Activated CD8-positive, alpha-beta T cell treated with anti-CD3 and anti-CD28 coated beads for 36 hours (primary cell): ENCODE measurements at regions not wholly inside any gene's neighbourhood (a gene's known extent, or its start where the extent isn't known, plus 50 kb on each side); places are given as distances from the start of the nearest gene placed in this dataset.

Experiments
- ATAC-seq: fragments of 200-7000 bp; cut with Tn5 transposase; one replicate; pipeline ENCODE4 v1.10.0; 2021; ENCODE audit warnings: mild to moderate bottlenecking, moderate library complexity
- CTCF ChIA-PET: fragments of 350-600 bp; sonication (Branson Sonifier 250); formaldehyde crosslinking; loops from one replicate; lab custom pipeline; 2021; ENCODE audit warnings: antibody characterized with exemption; lab: Charles Lee
- POLR2A ChIA-PET: fragments of 350-600 bp; sonication (Branson Sonifier 250); formaldehyde crosslinking; loops from one replicate; lab custom pipeline; 2021; ENCODE audit warnings: antibody characterized with exemption; lab: Charles Lee
- DNase-seq: peaks from one replicate; pipeline ENCODE4 v3.0.0-alpha.2; 2020
- H3K27ac Mint-ChIP-seq: one replicate; pipeline ENCODE4 v1.8.0; 2021; ENCODE audit warnings: mild to moderate bottlenecking, mixed read lengths
- H3K27me3 Mint-ChIP-seq: one replicate; pipeline ENCODE4 v1.8.0; 2021; ENCODE audit warnings: mixed read lengths
- H3K36me3 Mint-ChIP-seq: one replicate; pipeline ENCODE4 v1.8.0; 2021; ENCODE audit warnings: low read depth, mixed read lengths
- H3K4me1 Mint-ChIP-seq: one replicate; pipeline ENCODE4 v1.8.0; 2021; ENCODE audit warnings: low read depth, mixed read lengths
- H3K4me3 Mint-ChIP-seq: one replicate; pipeline ENCODE4 v1.8.0; 2021; ENCODE audit warnings: mild to moderate bottlenecking, moderate library complexity, mixed read lengths
- H3K9me3 Mint-ChIP-seq: one replicate; pipeline ENCODE4 v1.8.0; 2021; ENCODE audit warnings: mixed read lengths
- CTCF ChIP-seq: fragments of 200-600 bp; IDR thresholded peaks from one replicate; pipeline ENCODE4 v1.8.0; 2022; ENCODE audit warnings: antibody characterized with exemption, mild to moderate bottlenecking
- intact Hi-C: fragments of 100-400 bp; cut with micrococcal nuclease; formaldehyde crosslinking; loops from one replicate; pipeline ENCODE4 v1.10.0; 2022

DNA sequence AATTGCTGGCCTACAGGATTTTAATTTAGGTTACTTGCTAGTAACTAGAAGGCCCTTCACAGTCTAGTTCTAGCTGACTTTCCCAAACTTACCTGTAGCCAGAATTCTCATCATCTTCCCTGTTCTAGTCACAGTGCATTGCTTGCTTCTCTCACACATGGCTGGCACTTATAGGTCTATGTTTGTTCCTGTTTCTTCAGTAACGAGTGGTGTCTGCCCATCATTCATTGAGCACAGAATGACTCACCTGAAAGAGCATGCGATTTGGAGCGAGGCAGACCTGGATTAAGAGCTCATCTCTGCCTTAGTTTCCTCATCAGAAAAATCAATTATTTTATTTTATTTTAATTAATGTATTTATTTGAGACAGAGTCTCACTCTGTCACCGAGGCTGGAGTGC lies 201.7 kb upstream of the ANK2 start:
- Mint-ChIP-seq H3K4me3 (no peak overlapping the region), H3K9me3 (no peaks in the 10 kb centered on the region), H3K27ac (no peak overlapping the region), H3K4me1 (no peaks in the 10 kb centered on the region), H3K36me3 (no peaks in the 10 kb centered on the region), H3K27me3 (peaks cover 2% of the 10 kb centered on the region)
- CTCF ChIA-PET: no interaction called here
- no peak for TF ChIP-seq CTCF
- ATAC-seq (no peak), DNase-seq (no peak)
- intact Hi-C loops: no loop called here
- POLR2A ChIA-PET: no interaction called here

DNA sequence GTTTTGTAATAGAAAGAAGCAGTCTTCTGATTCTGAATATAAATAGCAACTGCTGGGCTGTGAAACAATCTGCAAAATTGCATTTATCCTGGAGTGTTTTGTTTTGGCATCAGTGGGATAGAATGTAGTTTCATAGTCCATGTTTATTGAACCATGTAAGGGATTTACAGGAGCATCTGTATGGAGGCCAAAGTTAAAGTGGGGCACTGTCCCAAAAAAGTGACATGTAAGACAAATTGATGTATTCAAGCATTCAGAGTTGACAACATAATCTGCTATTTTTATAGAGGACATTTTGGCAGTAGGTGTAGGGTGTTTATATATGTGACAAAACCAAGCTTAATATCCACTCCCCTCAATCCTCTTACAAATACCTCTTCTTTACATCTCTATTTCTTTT lies 200.5 kb upstream of the ANK2 start:
- POLR2A ChIA-PET: no interaction called here
- H3K4me1 Mint-ChIP-seq: no peaks in the 10 kb centered on the region
- CTCF ChIA-PET: no interaction called here
- H3K27me3 Mint-ChIP-seq: peaks cover 2% of the 10 kb centered on the region
- no peak for DNase-seq
- TF ChIP-seq CTCF: no peak
- no peaks in the 10 kb centered on the region for H3K9me3 Mint-ChIP-seq
- intact Hi-C loops: no loop called here
- ATAC-seq: no peak
- no peak overlapping the region for H3K4me3 Mint-ChIP-seq
- no peaks in the 10 kb centered on the region for H3K36me3 Mint-ChIP-seq
- no peak overlapping the region for H3K27ac Mint-ChIP-seq

DNA sequence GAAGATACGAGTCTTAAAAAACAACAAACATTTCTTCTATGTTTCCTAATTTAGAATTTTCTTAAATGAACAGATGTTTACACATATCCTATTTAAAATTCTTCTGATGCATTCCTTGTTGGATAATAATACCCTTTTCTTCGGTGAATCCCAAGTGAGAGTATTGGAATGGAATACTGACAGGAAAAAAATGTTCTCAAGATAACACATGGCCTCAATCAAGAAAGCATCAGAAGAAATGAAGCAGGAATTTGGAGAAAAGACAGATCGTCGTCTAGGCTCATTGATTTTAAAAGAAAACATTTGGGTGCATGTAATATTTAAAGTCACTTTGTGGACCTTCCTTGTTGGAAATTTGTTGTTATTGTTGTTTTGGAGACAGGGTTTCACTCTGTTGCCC lies 196.9 kb upstream of the ANK2 start:
- Mint-ChIP-seq H3K9me3 (no peaks in the 10 kb centered on the region), H3K4me3 (no peak overlapping the region), H3K27ac (no peak overlapping the region), H3K27me3 (peaks cover 6% of the 10 kb centered on the region), H3K4me1 (no peaks in the 10 kb centered on the region), H3K36me3 (no peaks in the 10 kb centered on the region)
- DNase-seq (no peak), ATAC-seq (no peak)
- intact Hi-C loops: no loop called here
- no peak for TF ChIP-seq CTCF
- ChIA-PET CTCF (no interaction called here), POLR2A (no interaction called here)

DNA sequence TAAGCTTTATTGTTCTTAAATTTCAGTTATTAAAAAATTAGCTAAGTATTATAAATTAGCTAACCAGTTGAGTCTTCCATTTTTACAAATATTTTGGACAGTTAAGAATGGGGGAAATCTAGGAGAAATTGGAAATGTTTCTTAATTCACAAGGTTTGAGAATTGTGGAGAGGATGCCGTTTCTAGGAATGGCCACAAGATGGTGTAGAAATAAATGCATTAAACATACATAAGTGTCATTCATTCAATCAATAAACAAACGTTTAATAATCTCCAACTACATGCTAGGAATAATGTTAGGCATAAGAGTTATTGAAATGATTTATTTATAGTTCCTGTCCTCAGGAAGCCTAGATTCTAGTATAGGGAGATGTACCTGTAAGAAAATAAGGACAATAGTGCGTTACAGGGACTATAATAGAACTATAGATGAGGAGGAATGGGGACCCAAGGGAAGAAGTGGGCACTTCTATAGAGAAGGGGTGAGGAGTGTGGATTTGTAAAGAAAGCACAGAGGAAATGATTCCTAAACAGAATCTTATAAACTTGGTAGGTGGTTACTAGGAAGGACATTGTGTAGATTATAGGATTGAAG lies 195.7 kb upstream of the ANK2 start:
- Mint-ChIP-seq H3K9me3 (no peaks in the 10 kb centered on the region), H3K27me3 (peaks cover 6% of the 10 kb centered on the region), H3K36me3 (no peaks in the 10 kb centered on the region), H3K4me3 (no peak overlapping the region), H3K4me1 (no peaks in the 10 kb centered on the region), H3K27ac (no peak overlapping the region)
- no peak for ATAC-seq
- intact Hi-C loops: no loop called here
- ChIA-PET CTCF (interaction anchor here (1.5 kb wide), 1 partner anchor 85 kb away, joined by 8 read pairs; no protein-coding TSS in a partner anchor), POLR2A (no interaction called here)
- DNase-seq: no peak
- peak; percentile 24 for TF ChIP-seq CTCF

GRCh38 chr4:112854420-112854819 lies 195.0 kb upstream of the ANK2 start:
- Mint-ChIP-seq H3K27ac (no peak overlapping the region), H3K36me3 (no peaks in the 10 kb centered on the region), H3K27me3 (peaks cover 6% of the 10 kb centered on the region), H3K9me3 (no peaks in the 10 kb centered on the region), H3K4me1 (no peaks in the 10 kb centered on the region), H3K4me3 (no peak overlapping the region)
- ATAC-seq (no peak), DNase-seq (no peak)
- TF ChIP-seq CTCF: no peak
- intact Hi-C loops: no loop called here
- POLR2A ChIA-PET: no interaction called here
- CTCF ChIA-PET: interaction anchor here (0.6 to 1.5 kb wide), 2 partner anchors 84 to 97 kb away, joined by 3 to 8 read pairs; no protein-coding TSS in a partner anchor
